Esophagus muscularis mucosa (tissue), 4 donors: ENCODE measurements at regions not wholly inside any gene's neighbourhood (a gene's known extent, or its start where the extent isn't known, plus 50 kb on each side); places are given as distances from the start of the nearest gene placed in this dataset.

Source experiments
- DNase-seq: peaks from one replicate; pipeline ENCODE4 v3.0.0-alpha.2; 2017; ENCODE audit errors: extremely low spot score
- H3K27ac ChIP-seq, 4 donors: fragments of 200-600 bp; sonication (generic); replicated peaks in 1 of 4; 1 replicate in 3 of 4; 2 replicates in 1 of 4; pipeline ENCODE4 v1.5.1; 2016 to 2019; ENCODE audit warnings: mild to moderate bottlenecking in 1 of 4
- H3K27me3 ChIP-seq, 4 donors: fragments of 200-600 bp; sonication (generic); one replicate each; pipeline versions ENCODE4 v1.5.1 to v1.6.0; 2016 to 2019
- H3K36me3 ChIP-seq, 4 donors: fragments of 200-600 bp; sonication (generic); one replicate each; pipeline ENCODE4 v1.5.1; 2016 to 2019
- H3K4me1 ChIP-seq, 4 donors: fragments of 200-600 bp; sonication (generic); one replicate each; pipeline ENCODE4 v1.5.1; 2016 to 2019
- H3K4me3 ChIP-seq, 4 donors: fragments of 200-600 bp; sonication (generic); 1 replicate in 2 of 4; 2 replicates in 2 of 4; pipeline ENCODE4 v1.5.1; 2016 to 2019; ENCODE audit warnings: mild to moderate bottlenecking in 4 of 4, moderate library complexity in 1 of 4
- H3K9me3 ChIP-seq, 4 donors: fragments of 200-600 bp; sonication (generic); 1 replicate in 3 of 4; 2 replicates in 1 of 4; pipeline ENCODE4 v1.5.1; 2016 to 2019
- CTCF ChIP-seq, 3 experiments: fragments of 200-600 bp in 2 of 3; fragments of 450-650 bp in 1 of 3; sonication (generic) in 2 of 3; IDR thresholded peaks; one replicate each; pipeline ENCODE4 v1.5.1; 2017 to 2019; ENCODE audit warnings: antibody characterized with exemption in 3 of 3, mild to moderate bottlenecking in 2 of 3, moderate library complexity in 1 of 3
- EP300 ChIP-seq: sonication (generic); formaldehyde crosslinking; IDR thresholded peaks from one replicate; pipeline ENCODE4 v1.6.1; 2017; ENCODE audit warnings: antibody characterized with exemption
- POLR2A ChIP-seq: fragments of 450-650 bp; IDR thresholded peaks from one replicate; pipeline ENCODE4 v1.6.1; 2017; ENCODE audit warnings: antibody characterized with exemption, moderate library complexity, mild to moderate bottlenecking, low read depth
- POLR2AphosphoS5 ChIP-seq, 2 donors: sonication (generic); formaldehyde crosslinking; IDR thresholded peaks; one replicate each; pipeline ENCODE4 v1.6.1; 2017; ENCODE audit warnings: antibody characterized with exemption in 2 of 2
- WGBS: methylation state at CpG from one replicate; pipeline ENCODE4 v1.1.5; 2018; 5-methylcytosine and 5-hydroxymethylcytosine counted together
- intact Hi-C: fragments of 100-400 bp; cut with DNase I; formaldehyde crosslinking; loops from one replicate; pipeline ENCODE4 v1.15.1; 2023
- small RNA-seq, 3 donors: library from RNA; depleted of rRNA; stranded (forward); fragments of <200 nt; gene quantifications; one replicate each; pipeline ENCODE3, GENCODE V24; 2016

GRCh38 chr11:19294444-19294843 is 53.7 kb upstream of the E2F8 start:
- Histone ChIP-seq H3K27ac (no peak overlapping the region), H3K4me3 (no peak overlapping the region), H3K27me3 (peaks cover 0 to 5% (median 0%) of the 10 kb centered on the region in 4 donors), H3K9me3 (no peaks in the 10 kb centered on the region), H3K36me3 (no peaks in the 10 kb centered on the region), H3K4me1 (no peaks in the 10 kb centered on the region)
- 88% methylated on average over 4 of the region's 4 CpGs for WGBS
- intact Hi-C loops = no loop called here
- DNase-seq = no peak
- TF ChIP-seq POLR2AphosphoS5 (IDR thresholded peaks at IDR 0.05) = no peak
- no peak for TF ChIP-seq POLR2A
- TF ChIP-seq CTCF (IDR thresholded peaks at IDR 0.05) = no peak

GRCh38 chr11:19291064-19291463 is 50.3 kb upstream of the E2F8 start:
- H3K4me3 ChIP-seq = no peak overlapping the region
- peaks cover 0 to 13% (median 0%) of the 10 kb centered on the region in 4 donors for H3K27me3 ChIP-seq
- H3K4me1 ChIP-seq = no peaks in the 10 kb centered on the region
- intact Hi-C loops = no loop called here
- H3K27ac ChIP-seq = no peak overlapping the region
- TF ChIP-seq EP300 (no peak), POLR2AphosphoS5 (IDR thresholded peaks at IDR 0.05) (no peak), CTCF (IDR thresholded peaks at IDR 0.05) (no peak), POLR2A (no peak)
- WGBS = 59% methylated on average over 2 of the region's 2 CpGs
- H3K36me3 ChIP-seq = no peaks in the 10 kb centered on the region
- DNase-seq = no peak
- no peaks in the 10 kb centered on the region for H3K9me3 ChIP-seq

Small RNA genes in the stretch of these regions (small RNA-seq; reads per million reads assigned to genes)
- gene MIR4486 (0 reads per million in 3 donors), gene RF00408 (0 reads per million in 3 donors), gene RNA5SP335 (0 reads per million in 3 donors)
